ENCODE measurements at regions not wholly inside any gene's neighbourhood (a gene's known extent, or its start where the extent isn't known, plus 50 kb on each side); places are given as distances from the start of the nearest gene placed in this dataset.

DNA sequence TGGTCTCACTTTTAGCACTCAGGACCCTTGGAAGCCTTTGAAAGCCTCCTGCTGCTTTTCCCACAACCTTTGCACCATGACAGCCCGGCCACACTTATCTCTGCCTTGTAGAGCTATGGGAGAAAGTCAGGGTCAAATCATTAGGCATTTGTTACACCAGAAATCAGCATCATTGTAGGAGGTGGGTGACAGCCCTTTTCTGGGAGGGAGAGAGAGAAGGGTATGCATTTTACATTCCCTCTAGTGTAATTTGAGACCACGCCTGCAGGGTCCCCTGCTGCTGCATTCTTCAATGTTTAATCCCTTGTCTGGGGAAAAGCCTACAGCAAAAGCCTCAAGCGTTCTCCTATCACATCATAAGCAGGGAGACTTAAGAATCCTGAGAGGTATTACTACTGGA lies 766.8 kb upstream of the FAM98A start:
- TF ChIP-seq, protein P1, sequence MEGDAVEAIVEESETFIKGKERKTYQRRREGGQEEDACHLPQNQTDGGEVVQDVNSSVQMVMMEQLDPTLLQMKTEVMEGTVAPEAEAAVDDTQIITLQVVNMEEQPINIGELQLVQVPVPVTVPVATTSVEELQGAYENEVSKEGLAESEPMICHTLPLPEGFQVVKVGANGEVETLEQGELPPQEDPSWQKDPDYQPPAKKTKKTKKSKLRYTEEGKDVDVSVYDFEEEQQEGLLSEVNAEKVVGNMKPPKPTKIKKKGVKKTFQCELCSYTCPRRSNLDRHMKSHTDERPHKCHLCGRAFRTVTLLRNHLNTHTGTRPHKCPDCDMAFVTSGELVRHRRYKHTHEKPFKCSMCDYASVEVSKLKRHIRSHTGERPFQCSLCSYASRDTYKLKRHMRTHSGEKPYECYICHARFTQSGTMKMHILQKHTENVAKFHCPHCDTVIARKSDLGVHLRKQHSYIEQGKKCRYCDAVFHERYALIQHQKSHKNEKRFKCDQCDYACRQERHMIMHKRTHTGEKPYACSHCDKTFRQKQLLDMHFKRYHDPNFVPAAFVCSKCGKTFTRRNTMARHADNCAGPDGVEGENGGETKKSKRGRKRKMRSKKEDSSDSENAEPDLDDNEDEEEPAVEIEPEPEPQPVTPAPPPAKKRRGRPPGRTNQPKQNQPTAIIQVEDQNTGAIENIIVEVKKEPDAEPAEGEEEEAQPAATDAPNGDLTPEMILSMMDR (conservative IDR thresholded peaks at IDR 0.05): no peak
- H3K27ac ChIP-seq: no peak overlapping the region

GRCh38 chr2:34365512-34365911 lies 766.4 kb upstream of the FAM98A start:
- H3K27ac ChIP-seq: no peak overlapping the region
- TF ChIP-seq, protein P1 (conservative IDR thresholded peaks at IDR 0.05): no peak

GRCh38 chr2:34353509-34354113 lies 754.5 kb upstream of the FAM98A start:
- peak overlapping the region; percentile 22; the same call in 1 of the 2 replicates for H3K27ac ChIP-seq
- TF ChIP-seq, protein P1 (conservative IDR thresholded peaks at IDR 0.05): peak; percentile 44

- TF ChIP-seq, protein P1 (conservative IDR thresholded peaks at IDR 0.05): no peak
- H3K27ac ChIP-seq: no peak overlapping the region
Observed at GRCh38 chr2:34349527-34349926, 750.4 kb upstream of the FAM98A start.

- TF ChIP-seq, protein P1 (conservative IDR thresholded peaks at IDR 0.05): no peak
- H3K27ac ChIP-seq: peak overlapping the region; percentile 79
Observed at GRCh38 chr2:34345030-34345429, 745.9 kb upstream of the FAM98A start.

DNA sequence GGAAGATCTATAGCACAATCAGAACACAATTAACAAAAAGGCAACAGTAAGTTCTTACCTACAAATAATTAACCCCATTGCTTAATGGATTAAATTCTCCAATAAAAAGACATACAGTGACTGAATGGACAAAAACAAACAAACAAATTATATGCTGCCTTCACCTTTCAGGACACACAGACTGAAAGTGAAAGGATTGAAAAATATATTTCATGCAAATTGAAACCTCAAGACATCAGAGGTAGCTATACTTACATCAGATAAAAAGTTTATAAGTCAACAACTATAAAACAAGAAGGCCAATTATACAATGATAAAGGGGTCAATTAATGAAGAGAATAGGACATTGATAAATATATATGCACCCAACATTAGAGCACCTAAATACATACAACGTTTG lies 741.2 kb upstream of the FAM98A start:
- TF ChIP-seq, protein P1 (conservative IDR thresholded peaks at IDR 0.05): no peak
- no peak overlapping the region for H3K27ac ChIP-seq

GRCh38 chr2:34337735-34338134 lies 738.6 kb upstream of the FAM98A start:
- TF ChIP-seq, protein P1 (conservative IDR thresholded peaks at IDR 0.05): no peak
- H3K27ac ChIP-seq: no peak overlapping the region

Data from VCaP (cell line).